ENCODE measurements at regions not wholly inside any gene's neighbourhood (a gene's known extent, or its start where the extent isn't known, plus 50 kb on each side); places are given as distances from the start of the nearest gene placed in this dataset.
"Not testable (repeated sequence)": the region's sequence is repeated elsewhere in the genome, so short reads cannot be mapped to it uniquely, and the experiment has no call there.

DNA sequence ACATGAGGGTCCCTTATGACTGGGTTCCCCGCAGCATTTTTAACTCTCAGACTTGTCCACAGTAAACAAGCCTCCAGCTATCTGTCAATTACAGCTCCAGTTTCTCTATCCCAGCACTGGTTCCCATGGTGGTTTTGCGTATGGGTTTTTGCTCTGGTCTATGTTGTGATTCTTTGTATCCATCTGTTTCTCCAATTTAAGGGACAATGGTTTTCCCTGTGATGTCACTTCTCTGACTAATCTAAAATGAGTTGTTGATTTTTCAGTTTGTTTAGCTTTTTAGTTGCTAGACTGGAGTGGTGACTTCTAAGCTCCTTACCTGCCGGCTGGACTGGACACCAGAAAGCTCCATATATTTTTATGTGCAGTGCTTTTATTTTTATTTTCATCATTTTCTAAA lies 303.7 kb downstream of the INHBA start:
- intact Hi-C loops (cut with DNase I; ENCODE audit: low total_unique reads): no loop called here
- Histone ChIP-seq H3K4me3 (no peak overlapping the region), H3K27ac (no peak overlapping the region), H3K4me1 (no peaks in the 10 kb centered on the region), H3K36me3 (no peaks in the 10 kb centered on the region), H3K9me3 (peaks cover 0 to 6% (median 2%) of the 10 kb centered on the region in 4 donors), H3K27me3 (no peaks in the 10 kb centered on the region)
- TF ChIP-seq POLR2AphosphoS5 (IDR thresholded peaks at IDR 0.05) (no peak), POLR2A (IDR thresholded peaks at IDR 0.05) (no peak), EP300 (IDR thresholded peaks at IDR 0.05) (no peak)
- TF ChIP-seq, protein P1, sequence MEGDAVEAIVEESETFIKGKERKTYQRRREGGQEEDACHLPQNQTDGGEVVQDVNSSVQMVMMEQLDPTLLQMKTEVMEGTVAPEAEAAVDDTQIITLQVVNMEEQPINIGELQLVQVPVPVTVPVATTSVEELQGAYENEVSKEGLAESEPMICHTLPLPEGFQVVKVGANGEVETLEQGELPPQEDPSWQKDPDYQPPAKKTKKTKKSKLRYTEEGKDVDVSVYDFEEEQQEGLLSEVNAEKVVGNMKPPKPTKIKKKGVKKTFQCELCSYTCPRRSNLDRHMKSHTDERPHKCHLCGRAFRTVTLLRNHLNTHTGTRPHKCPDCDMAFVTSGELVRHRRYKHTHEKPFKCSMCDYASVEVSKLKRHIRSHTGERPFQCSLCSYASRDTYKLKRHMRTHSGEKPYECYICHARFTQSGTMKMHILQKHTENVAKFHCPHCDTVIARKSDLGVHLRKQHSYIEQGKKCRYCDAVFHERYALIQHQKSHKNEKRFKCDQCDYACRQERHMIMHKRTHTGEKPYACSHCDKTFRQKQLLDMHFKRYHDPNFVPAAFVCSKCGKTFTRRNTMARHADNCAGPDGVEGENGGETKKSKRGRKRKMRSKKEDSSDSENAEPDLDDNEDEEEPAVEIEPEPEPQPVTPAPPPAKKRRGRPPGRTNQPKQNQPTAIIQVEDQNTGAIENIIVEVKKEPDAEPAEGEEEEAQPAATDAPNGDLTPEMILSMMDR (IDR thresholded peaks at IDR 0.05): no peak
- 74 to 87% (median 81%) methylated on average over 3 of the region's 3 CpGs for WGBS, 5 donors
- DNase-seq: no peak

DNA sequence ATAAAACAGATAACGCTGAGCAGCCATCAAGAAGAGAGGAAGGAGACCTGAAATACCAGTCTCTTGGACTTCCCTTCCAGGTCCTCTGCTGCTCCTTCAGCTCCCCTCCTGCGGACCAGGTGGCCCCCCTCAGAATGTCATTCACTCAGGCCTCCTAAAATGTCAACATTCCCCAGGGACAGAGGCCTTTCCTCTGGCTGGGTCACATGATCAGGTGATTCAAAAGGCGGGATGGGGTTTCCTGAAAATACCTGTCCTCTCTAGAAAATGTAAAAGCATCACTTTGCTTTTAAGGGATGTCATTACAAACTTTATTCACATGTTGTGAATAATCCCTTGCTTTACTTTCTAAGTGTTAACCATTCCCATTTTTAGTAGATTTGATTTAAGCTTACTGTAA lies 311.1 kb downstream of the INHBA start:
- intact Hi-C loops (cut with DNase I; ENCODE audit: low total_unique reads): no loop called here
- 51 to 70% (median 64%) methylated on average over 3 of the region's 3 CpGs for WGBS, 5 donors
- Histone ChIP-seq H3K27me3 (no peaks in the 10 kb centered on the region), H3K27ac (no peak overlapping the region), H3K9me3 (peaks cover 0 to 6% (median 2%) of the 10 kb centered on the region in 4 donors), H3K36me3 (no peaks in the 10 kb centered on the region), H3K4me3 (no peak overlapping the region), H3K4me1 (no peaks in the 10 kb centered on the region)
- TF ChIP-seq EP300 (IDR thresholded peaks at IDR 0.05) (no peak), POLR2AphosphoS5 (IDR thresholded peaks at IDR 0.05) (no peak), POLR2A (IDR thresholded peaks at IDR 0.05) (no peak)
- TF ChIP-seq, protein P1 (IDR thresholded peaks at IDR 0.05): no peak
- DNase-seq: no peak

DNA sequence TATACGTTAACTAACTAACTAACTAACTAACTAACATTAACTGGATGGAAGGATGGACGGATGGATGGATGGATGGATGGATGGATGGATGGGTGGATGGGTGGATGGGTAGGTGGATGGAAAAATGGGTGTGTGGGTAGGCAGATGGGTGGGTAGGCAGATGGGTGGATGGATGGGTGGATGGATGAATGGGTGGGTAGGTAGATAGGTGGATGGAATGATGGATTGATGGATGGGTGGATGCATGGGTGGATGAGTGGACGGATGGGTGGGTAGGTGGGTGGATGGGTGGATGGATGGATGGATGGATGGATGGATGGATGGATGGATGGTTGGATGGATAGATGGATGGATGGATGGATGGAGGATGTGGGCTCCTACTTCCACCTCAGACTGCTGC lies 314.0 kb downstream of the INHBA start:
- H3K36me3 ChIP-seq; DNase-seq; H3K4me1 ChIP-seq; intact Hi-C loops (cut with DNase I; ENCODE audit: low total_unique reads); H3K27me3 ChIP-seq; H3K27ac ChIP-seq; H3K4me3 ChIP-seq; H3K9me3 ChIP-seq: not testable (repeated sequence)
- 53 to 89% (median 83%) methylated on average over 3 of the region's 3 CpGs for WGBS, 5 donors

DNA sequence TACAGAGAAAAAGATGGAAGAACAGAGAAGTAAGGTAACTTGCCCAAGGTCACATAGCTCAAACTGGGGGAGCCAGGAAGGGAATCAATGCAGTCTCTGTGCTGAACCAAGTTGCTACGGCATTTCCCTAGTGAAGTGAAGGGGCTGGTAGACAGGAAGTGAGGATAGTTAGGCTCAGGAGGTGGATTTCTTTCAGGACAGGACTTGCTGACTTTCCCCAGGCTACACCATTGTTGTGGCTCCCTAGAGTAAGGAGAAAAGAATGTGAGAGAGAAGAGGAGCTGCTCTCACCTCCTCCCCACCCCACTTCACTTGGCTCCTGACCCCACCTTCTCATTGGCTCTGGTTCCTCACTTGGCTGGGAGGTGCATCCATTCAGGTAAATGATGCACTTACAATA lies 316.9 kb downstream of the INHBA start:
- intact Hi-C loops (cut with DNase I; ENCODE audit: low total_unique reads): no loop called here
- no peaks in the 10 kb centered on the region for H3K36me3 ChIP-seq
- WGBS, 5 donors: 45 to 79% (median 69%) methylated on average over 1 of the region's 1 CpG

DNA sequence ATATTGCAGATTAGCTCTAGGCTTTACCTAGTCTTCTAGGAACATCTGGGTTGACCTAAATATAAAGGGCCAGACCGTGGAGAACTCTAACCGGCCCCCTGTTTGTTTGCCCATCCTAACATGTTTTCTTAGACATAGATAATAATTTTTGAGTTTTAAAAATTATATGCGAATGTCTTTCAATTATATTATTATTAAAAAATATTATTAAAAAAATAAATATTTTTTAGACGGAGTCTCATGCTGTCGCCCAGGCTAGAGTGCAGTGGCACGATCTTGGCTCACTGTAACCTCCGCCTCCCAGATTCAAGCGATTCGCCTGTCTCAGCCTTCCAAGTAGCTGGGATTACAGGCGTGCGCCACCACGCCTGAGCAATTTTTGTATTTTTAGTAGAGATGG lies 318.5 kb downstream of the INHBA start:
- intact Hi-C loops (cut with DNase I; ENCODE audit: low total_unique reads): no loop called here
- H3K4me3 ChIP-seq: no peak overlapping the region
- WGBS, 5 donors: 82 to 97% (median 95%) methylated on average over 12 of the region's 12 CpGs
- no peak for DNase-seq
- no peaks in the 10 kb centered on the region for H3K4me1 ChIP-seq
- no peaks in the 10 kb centered on the region for H3K27me3 ChIP-seq
- no peaks in the 10 kb centered on the region for H3K36me3 ChIP-seq
- no peak overlapping the region for H3K27ac ChIP-seq
- H3K9me3 ChIP-seq: no peaks in the 10 kb centered on the region
- TF ChIP-seq EP300 (IDR thresholded peaks at IDR 0.05): no peak
- no peak for TF ChIP-seq POLR2A (IDR thresholded peaks at IDR 0.05)
- TF ChIP-seq, protein P1 (IDR thresholded peaks at IDR 0.05): no peak
- no peak for TF ChIP-seq POLR2AphosphoS5 (IDR thresholded peaks at IDR 0.05)

More for the DNA sequence above, 316.9 kb downstream of the INHBA start:
- Histone ChIP-seq H3K27ac (no peak overlapping the region), H3K4me3 (no peak overlapping the region), H3K4me1 (no peaks in the 10 kb centered on the region), H3K9me3 (no peaks in the 10 kb centered on the region), H3K27me3 (no peaks in the 10 kb centered on the region)
- TF ChIP-seq POLR2AphosphoS5 (IDR thresholded peaks at IDR 0.05) (no peak), POLR2A (IDR thresholded peaks at IDR 0.05) (no peak), EP300 (IDR thresholded peaks at IDR 0.05) (no peak)
- TF ChIP-seq, protein P1 (IDR thresholded peaks at IDR 0.05): no peak
- no peak for DNase-seq

Data from stomach (tissue), 8 donors.